ENCODE measurements at regions not wholly inside any gene's neighbourhood (a gene's known extent, or its start where the extent isn't known, plus 50 kb on each side); places are given as distances from the start of the nearest gene placed in this dataset.

GRCh38 chr20:11267762-11268335 is 594.0 kb upstream of the JAG1 start:
- DNase-seq, result no peak

- DNase-seq, result no peak
These were observed 596.8 kb upstream of the JAG1 start for GRCh38 chr20:11270566-11270965.

GRCh38 chr20:11271319-11271718 is 597.5 kb upstream of the JAG1 start:
- no peak for DNase-seq

- no peak for DNase-seq
These were observed 598.3 kb upstream of the JAG1 start for GRCh38 chr20:11271920-11272594.

GRCh38 chr20:11274141-11274594 is 600.4 kb upstream of the JAG1 start:
- DNase-seq, result no peak

- DNase-seq, result no peak
These were observed 601.9 kb upstream of the JAG1 start for GRCh38 chr20:11275740-11276139.

GRCh38 chr20:11277170-11277569 is 603.4 kb upstream of the JAG1 start:
- DNase-seq, result no peak

- no peak for DNase-seq
These were observed 604.1 kb upstream of the JAG1 start for GRCh38 chr20:11277858-11278257.

- DNase-seq, result no peak
These were observed 604.7 kb upstream of the JAG1 start for GRCh38 chr20:11278461-11278860.

GRCh38 chr20:11281240-11281639 is 607.4 kb upstream of the JAG1 start:
- DNase-seq, result no peak

GRCh38 chr20:11281768-11282167 is 608.0 kb upstream of the JAG1 start:
- DNase-seq, result no peak

GRCh38 chr20:11287126-11287525 is 613.3 kb upstream of the JAG1 start:
- no peak for DNase-seq

GRCh38 chr20:11296221-11296620 is 621.5 kb upstream of the BTBD3 start:
- DNase-seq, result no peak

GRCh38 chr20:11296951-11297350 is 620.7 kb upstream of the BTBD3 start:
- no peak for DNase-seq

GRCh38 chr20:11301699-11302098 is 616.0 kb upstream of the BTBD3 start:
- no peak for DNase-seq

GRCh38 chr20:11302436-11302835 is 615.3 kb upstream of the BTBD3 start:
- no peak for DNase-seq

GRCh38 chr20:11304795-11305194 is 612.9 kb upstream of the BTBD3 start:
- no peak for DNase-seq

GRCh38 chr20:11305406-11305805 is 612.3 kb upstream of the BTBD3 start:
- no peak for DNase-seq

- no peak for DNase-seq
These were observed 606.0 kb upstream of the BTBD3 start for GRCh38 chr20:11311659-11312224.

GRCh38 chr20:11315525-11315924 is 602.2 kb upstream of the BTBD3 start:
- no peak for DNase-seq

- DNase-seq, result no peak
These were observed 601.4 kb upstream of the BTBD3 start for GRCh38 chr20:11316244-11316643.

- no peak for DNase-seq
These were observed 597.7 kb upstream of the BTBD3 start for GRCh38 chr20:11320033-11320432.

GRCh38 chr20:11323816-11324215 is 593.9 kb upstream of the BTBD3 start:
- DNase-seq, result no peak

GRCh38 chr20:11324990-11325389 is 592.7 kb upstream of the BTBD3 start:
- no peak for DNase-seq

GRCh38 chr20:11328839-11329238 is 588.9 kb upstream of the BTBD3 start:
- no peak for DNase-seq

All from GF-D8 (cell line).